ENCODE measurements at regions not wholly inside any gene's neighbourhood (a gene's known extent, or its start where the extent isn't known, plus 50 kb on each side); places are given as distances from the start of the nearest gene placed in this dataset.

- Histone ChIP-seq H3K4me3 (replicated peaks in 1 of 2; ENCODE audit: low read depth in 1 of 2, low read length in 2 of 2) (no peak overlapping the region), H3K9ac (ENCODE audit: low read length) (no peak overlapping the region), H3K9me2 (ENCODE audit: insufficient read depth) (no peaks in the 10 kb centered on the region), H3K4me1 (ENCODE audit: control insufficient read depth in 1 of 2, insufficient read depth in 2 of 2, low read length in 2 of 2) (no peaks in the 10 kb centered on the region), H3K4me2 (ENCODE audit: low read length) (no peak overlapping the region), H4K20me1 (ENCODE audit: insufficient read depth) (no peaks in the 10 kb centered on the region), H3K79me2 (ENCODE audit: insufficient read depth, low read length) (no peaks in the 10 kb centered on the region), H3K36me3 (ENCODE audit: control insufficient read depth in 1 of 2, insufficient read depth in 2 of 2, low read length in 2 of 2) (no peaks in the 10 kb centered on the region), H3K27ac (ENCODE audit: low read depth, low read length) (no peak overlapping the region), H3K27me3 (ENCODE audit: insufficient read depth, low read length) (no peaks in the 10 kb centered on the region), H2AFZ (ENCODE audit: low read depth, low read length, poor library complexity, severe bottlenecking) (no peak overlapping the region), H3K9me3 (ENCODE audit: control insufficient read depth in 1 of 2, insufficient read depth in 1 of 2, low read depth in 1 of 2, low read length in 2 of 2) (peaks cover 0 to under 1% of the 10 kb centered on the region in 2 experiments; a peak in 1 of 4 replicates)
- POLR2A ChIA-PET: no interaction called here
- ATAC-seq: no peak
- DNase-seq (ENCODE audit: low read depth, low spot score): no peak
- intact Hi-C loops (cut with micrococcal nuclease): no loop called here
- CTCF ChIA-PET: no interaction called here
- BruUV-seq (replicated peaks): no TSS peak
- RAD21 ChIA-PET (ENCODE audit: low non-redundant PET in 1 of 2, low total read pairs in 2 of 2, uncharacterized antibody in 2 of 2, unreplicated experiment in 2 of 2): no interaction called here
- TF ChIP-seq TCF7L2 (IDR thresholded peaks at IDR 0.05; ENCODE audit: borderline replicate concordance, extremely low read depth, insufficient read depth, insufficient read length) (no peak), YY1 (IDR thresholded peaks at IDR 0.05; ENCODE audit: extremely low read depth, insufficient replicate concordance, low read depth, low read length) (no peak), SIN3A (IDR thresholded peaks at IDR 0.05; ENCODE audit: low read depth) (no peak), ELF1 (IDR thresholded peaks at IDR 0.05; ENCODE audit: borderline replicate concordance, low read depth) (no peak), CBX3 (IDR thresholded peaks at IDR 0.05; ENCODE audit: low read depth) (no peak), SRF (IDR thresholded peaks at IDR 0.05; ENCODE audit: low read depth) (no peak), ZFX (IDR thresholded peaks at IDR 0.05) (no peak), RAD21 (IDR thresholded peaks at IDR 0.05; ENCODE audit: low read depth) (no peak), EZH2phosphoT487 (IDR thresholded peaks at IDR 0.05; ENCODE audit: borderline replicate concordance) (no peak), EZH2 (IDR thresholded peaks at IDR 0.05) (no peak), ZBTB33 (IDR thresholded peaks at IDR 0.05; ENCODE audit: extremely low read depth, insufficient replicate concordance, low read length) (no peak), ZNF274 (IDR thresholded peaks at IDR 0.05; ENCODE audit: low read depth, low read length) (no peak)
- TF ChIP-seq, protein P1, sequence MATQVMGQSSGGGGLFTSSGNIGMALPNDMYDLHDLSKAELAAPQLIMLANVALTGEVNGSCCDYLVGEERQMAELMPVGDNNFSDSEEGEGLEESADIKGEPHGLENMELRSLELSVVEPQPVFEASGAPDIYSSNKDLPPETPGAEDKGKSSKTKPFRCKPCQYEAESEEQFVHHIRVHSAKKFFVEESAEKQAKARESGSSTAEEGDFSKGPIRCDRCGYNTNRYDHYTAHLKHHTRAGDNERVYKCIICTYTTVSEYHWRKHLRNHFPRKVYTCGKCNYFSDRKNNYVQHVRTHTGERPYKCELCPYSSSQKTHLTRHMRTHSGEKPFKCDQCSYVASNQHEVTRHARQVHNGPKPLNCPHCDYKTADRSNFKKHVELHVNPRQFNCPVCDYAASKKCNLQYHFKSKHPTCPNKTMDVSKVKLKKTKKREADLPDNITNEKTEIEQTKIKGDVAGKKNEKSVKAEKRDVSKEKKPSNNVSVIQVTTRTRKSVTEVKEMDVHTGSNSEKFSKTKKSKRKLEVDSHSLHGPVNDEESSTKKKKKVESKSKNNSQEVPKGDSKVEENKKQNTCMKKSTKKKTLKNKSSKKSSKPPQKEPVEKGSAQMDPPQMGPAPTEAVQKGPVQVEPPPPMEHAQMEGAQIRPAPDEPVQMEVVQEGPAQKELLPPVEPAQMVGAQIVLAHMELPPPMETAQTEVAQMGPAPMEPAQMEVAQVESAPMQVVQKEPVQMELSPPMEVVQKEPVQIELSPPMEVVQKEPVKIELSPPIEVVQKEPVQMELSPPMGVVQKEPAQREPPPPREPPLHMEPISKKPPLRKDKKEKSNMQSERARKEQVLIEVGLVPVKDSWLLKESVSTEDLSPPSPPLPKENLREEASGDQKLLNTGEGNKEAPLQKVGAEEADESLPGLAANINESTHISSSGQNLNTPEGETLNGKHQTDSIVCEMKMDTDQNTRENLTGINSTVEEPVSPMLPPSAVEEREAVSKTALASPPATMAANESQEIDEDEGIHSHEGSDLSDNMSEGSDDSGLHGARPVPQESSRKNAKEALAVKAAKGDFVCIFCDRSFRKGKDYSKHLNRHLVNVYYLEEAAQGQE (IDR thresholded peaks at IDR 0.05; ENCODE audit: low read depth): no peak
- TF ChIP-seq, protein P2, sequence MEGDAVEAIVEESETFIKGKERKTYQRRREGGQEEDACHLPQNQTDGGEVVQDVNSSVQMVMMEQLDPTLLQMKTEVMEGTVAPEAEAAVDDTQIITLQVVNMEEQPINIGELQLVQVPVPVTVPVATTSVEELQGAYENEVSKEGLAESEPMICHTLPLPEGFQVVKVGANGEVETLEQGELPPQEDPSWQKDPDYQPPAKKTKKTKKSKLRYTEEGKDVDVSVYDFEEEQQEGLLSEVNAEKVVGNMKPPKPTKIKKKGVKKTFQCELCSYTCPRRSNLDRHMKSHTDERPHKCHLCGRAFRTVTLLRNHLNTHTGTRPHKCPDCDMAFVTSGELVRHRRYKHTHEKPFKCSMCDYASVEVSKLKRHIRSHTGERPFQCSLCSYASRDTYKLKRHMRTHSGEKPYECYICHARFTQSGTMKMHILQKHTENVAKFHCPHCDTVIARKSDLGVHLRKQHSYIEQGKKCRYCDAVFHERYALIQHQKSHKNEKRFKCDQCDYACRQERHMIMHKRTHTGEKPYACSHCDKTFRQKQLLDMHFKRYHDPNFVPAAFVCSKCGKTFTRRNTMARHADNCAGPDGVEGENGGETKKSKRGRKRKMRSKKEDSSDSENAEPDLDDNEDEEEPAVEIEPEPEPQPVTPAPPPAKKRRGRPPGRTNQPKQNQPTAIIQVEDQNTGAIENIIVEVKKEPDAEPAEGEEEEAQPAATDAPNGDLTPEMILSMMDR (IDR thresholded peaks at IDR 0.05 in 2 of 3, conservative IDR thresholded peaks at IDR 0.05 in 1 of 3; ENCODE audit: borderline replicate concordance in 1 of 3, insufficient read depth in 1 of 3, low read depth in 2 of 3, low read length in 2 of 3): no peak
- TF ChIP-seq, protein P3, sequence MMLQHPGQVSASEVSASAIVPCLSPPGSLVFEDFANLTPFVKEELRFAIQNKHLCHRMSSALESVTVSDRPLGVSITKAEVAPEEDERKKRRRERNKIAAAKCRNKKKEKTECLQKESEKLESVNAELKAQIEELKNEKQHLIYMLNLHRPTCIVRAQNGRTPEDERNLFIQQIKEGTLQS (IDR thresholded peaks at IDR 0.05): no peak
Observed at GRCh38 chr6:156029286-156029985, 573.8 kb upstream of the NOX3 start.
